ENCODE measurements at regions not wholly inside any gene's neighbourhood (a gene's known extent, or its start where the extent isn't known, plus 50 kb on each side); places are given as distances from the start of the nearest gene placed in this dataset.
"Not testable (repeated sequence)": the region's sequence is repeated elsewhere in the genome, so short reads cannot be mapped to it uniquely, and the experiment has no call there.

DNA sequence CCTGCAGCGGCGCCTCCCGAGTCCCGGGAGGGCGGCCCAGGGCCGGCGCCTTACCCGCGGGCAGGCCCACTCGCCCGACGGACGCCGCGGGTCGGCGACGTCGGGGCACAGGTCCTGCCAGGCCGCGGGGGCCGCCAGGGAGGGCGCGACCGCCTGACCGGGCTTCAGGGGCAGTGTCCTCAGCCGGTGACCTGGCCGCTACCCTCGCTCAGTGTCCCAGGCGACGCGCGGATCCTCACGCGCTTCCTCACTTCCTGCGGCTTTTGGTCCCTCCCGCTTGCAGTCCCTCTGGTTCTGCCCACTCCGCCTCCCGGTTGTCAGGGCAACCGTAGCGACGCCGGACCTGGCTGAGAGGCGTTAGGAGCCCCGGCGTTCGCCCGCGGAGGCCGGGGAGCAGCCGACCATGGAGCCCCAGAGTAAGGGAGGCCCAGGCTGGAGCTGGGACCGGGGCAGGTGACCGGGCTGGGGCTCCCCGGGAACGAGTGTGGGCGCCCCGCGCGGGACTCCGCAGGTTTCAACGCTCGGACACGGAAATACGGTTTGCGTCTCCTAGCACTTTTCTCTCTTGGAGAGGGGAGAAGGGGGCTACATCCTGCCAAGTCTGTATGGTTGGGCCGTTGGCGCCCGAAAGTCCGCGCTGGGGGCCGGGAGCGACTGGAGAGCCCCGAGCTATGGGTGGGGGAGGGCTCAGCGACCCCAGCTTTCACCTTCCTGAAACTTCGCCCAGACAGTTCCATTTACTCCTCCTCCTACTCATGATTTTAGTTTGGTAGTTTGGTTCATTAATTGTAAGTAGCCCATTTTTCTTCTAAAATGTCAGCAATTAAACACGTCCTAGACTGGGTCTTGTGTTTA lies 4786.0 kb upstream of the OR11H1 start:
- TF ChIP-seq, protein P1, sequence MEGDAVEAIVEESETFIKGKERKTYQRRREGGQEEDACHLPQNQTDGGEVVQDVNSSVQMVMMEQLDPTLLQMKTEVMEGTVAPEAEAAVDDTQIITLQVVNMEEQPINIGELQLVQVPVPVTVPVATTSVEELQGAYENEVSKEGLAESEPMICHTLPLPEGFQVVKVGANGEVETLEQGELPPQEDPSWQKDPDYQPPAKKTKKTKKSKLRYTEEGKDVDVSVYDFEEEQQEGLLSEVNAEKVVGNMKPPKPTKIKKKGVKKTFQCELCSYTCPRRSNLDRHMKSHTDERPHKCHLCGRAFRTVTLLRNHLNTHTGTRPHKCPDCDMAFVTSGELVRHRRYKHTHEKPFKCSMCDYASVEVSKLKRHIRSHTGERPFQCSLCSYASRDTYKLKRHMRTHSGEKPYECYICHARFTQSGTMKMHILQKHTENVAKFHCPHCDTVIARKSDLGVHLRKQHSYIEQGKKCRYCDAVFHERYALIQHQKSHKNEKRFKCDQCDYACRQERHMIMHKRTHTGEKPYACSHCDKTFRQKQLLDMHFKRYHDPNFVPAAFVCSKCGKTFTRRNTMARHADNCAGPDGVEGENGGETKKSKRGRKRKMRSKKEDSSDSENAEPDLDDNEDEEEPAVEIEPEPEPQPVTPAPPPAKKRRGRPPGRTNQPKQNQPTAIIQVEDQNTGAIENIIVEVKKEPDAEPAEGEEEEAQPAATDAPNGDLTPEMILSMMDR (IDR thresholded peaks at IDR 0.05; ENCODE audit: poor library complexity) = not testable (repeated sequence)
- TF ChIP-seq EZH2 (IDR thresholded peaks at IDR 0.05; ENCODE audit: borderline replicate concordance); EZH2phosphoT487 (IDR thresholded peaks at IDR 0.05; ENCODE audit: low read depth, severe bottlenecking, unreplicated experiment): not testable (repeated sequence)
